NCI-H345 (cell line): ENCODE measurements at regions not wholly inside any gene's neighbourhood (a gene's known extent, or its start where the extent isn't known, plus 50 kb on each side); places are given as distances from the start of the nearest gene placed in this dataset.
A peak's percentile ranks its signal among the peaks of the same experiment; 100 is the strongest.
"Not testable (repeated sequence)": the region's sequence is repeated elsewhere in the genome, so short reads cannot be mapped to it uniquely, and the experiment has no call there.

ENCODE experiments used
- DNase-seq: peaks from one replicate; lab custom pipeline; 2025; lab: John Stamatoyannopoulos, UW

GRCh38 chr5:134471858-134472449 is 53.5 kb upstream of the JADE2 start:
- not testable (repeated sequence) for DNase-seq

GRCh38 chr5:134468921-134469400 is 56.5 kb upstream of the JADE2 start:
- no peak for DNase-seq

GRCh38 chr5:134467231-134467630 is 55.5 kb upstream of the CDKN2AIPNL start:
- DNase-seq = no peak

GRCh38 chr5:134466241-134467069 is 54.8 kb upstream of the CDKN2AIPNL start:
- peak; percentile 89 for DNase-seq

GRCh38 chr5:134465816-134466240 is 54.1 kb upstream of the CDKN2AIPNL start:
- DNase-seq = peak; percentile 73

- no peak for DNase-seq
Observed at GRCh38 chr5:134464988-134465815, 53.5 kb upstream of the CDKN2AIPNL start.

- DNase-seq = no peak
Observed at GRCh38 chr5:134463991-134464760, 52.5 kb upstream of the CDKN2AIPNL start.

GRCh38 chr5:134463176-134463720 is 51.6 kb upstream of the CDKN2AIPNL start:
- no peak for DNase-seq

- DNase-seq = no peak
Observed at GRCh38 chr5:134462761-134463160, 51.1 kb upstream of the CDKN2AIPNL start.

- DNase-seq = no peak
Observed at GRCh38 chr5:134462047-134462575, 50.4 kb upstream of the CDKN2AIPNL start.
